ENCODE measurements at regions not wholly inside any gene's neighbourhood (a gene's known extent, or its start where the extent isn't known, plus 50 kb on each side); places are given as distances from the start of the nearest gene placed in this dataset.

DNA sequence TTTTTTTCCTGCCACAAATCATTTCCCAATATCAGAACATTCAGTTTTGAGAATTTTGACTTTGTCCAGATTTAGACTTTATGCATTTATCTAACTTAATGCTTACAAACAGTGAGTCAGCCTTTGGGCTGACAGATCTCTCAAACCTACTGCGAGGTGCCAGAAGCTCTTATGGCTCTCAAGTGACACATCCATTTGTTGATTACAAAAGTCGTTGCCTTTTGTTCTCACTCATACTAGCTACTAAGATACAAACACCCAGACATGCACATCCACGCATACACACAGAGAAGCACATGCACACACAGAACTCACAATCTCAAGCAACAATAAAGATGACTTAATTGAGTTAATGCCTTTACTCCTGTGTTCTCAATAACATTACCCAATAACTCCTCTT is 1147.5 kb downstream of the DIAPH3 start:
- no peak overlapping the region for H3K4me3 ChIP-seq (ENCODE audit: low read length)
- no peak for ATAC-seq
- no peak for DNase-seq
- 85% methylated on average over 3 of the region's 3 CpGs for WGBS (ENCODE audit: insufficient coverage)
- H3K4me1 Mint-ChIP-seq: no peaks in the 10 kb centered on the region
- no peaks in the 10 kb centered on the region for H3K36me3 ChIP-seq (ENCODE audit: control insufficient read depth, insufficient read depth, low read length)
- no peaks in the 10 kb centered on the region for H3K27me3 Mint-ChIP-seq (ENCODE audit: low read depth in 2 of 2)
- no peak overlapping the region for H3K27ac Mint-ChIP-seq
- H3K4me1 ChIP-seq (ENCODE audit: control insufficient read depth, insufficient read depth, low read length): no peaks in the 10 kb centered on the region
- H3K36me3 Mint-ChIP-seq: no peaks in the 10 kb centered on the region
- no peaks in the 10 kb centered on the region for H3K27me3 ChIP-seq (ENCODE audit: control insufficient read depth, insufficient read depth, low read length)
- intact Hi-C loops (cut with micrococcal nuclease): no loop called here
- no peak overlapping the region for H3K4me3 Mint-ChIP-seq
- no peak overlapping the region for H3K27ac ChIP-seq (ENCODE audit: low read length)
- H3K9me3 ChIP-seq (ENCODE audit: control insufficient read depth, insufficient read depth, low read length): peaks cover 4% of the 10 kb centered on the region
- TF ChIP-seq CTCF (IDR thresholded peaks at IDR 0.05): no peak
- peaks cover 14 to 20% of the 10 kb centered on the region in 2 donors for H3K9me3 Mint-ChIP-seq

DNA sequence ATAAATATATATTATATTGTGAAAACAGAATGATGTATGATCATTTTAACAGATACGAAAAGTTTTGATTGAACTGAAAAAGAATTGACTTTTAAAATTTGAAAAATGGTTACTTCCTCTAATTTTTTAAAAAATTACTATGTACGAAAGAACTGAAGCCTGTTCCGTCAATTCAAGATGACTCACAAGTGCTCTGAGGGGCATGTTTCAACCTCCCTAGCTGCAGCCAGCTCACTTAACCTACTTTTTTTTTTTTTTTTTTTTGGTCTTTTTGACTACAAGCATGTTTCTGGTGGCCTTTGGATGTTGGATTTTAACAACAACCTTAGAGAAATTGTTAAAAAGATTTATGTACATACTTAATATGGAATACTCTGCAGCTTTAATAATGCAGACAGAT is 1139.3 kb downstream of the DIAPH3 start:
- Histone ChIP-seq H3K9me3 (ENCODE audit: control insufficient read depth, insufficient read depth, low read length) (no peaks in the 10 kb centered on the region), H3K4me1 (ENCODE audit: control insufficient read depth, insufficient read depth, low read length) (no peaks in the 10 kb centered on the region), H3K36me3 (ENCODE audit: control insufficient read depth, insufficient read depth, low read length) (no peaks in the 10 kb centered on the region), H3K4me3 (ENCODE audit: low read length) (no peak overlapping the region), H3K27ac (ENCODE audit: low read length) (no peak overlapping the region), H3K27me3 (ENCODE audit: control insufficient read depth, insufficient read depth, low read length) (no peaks in the 10 kb centered on the region)
- peaks cover 6 to 7% of the 10 kb centered on the region in 2 donors for H3K9me3 Mint-ChIP-seq
- H3K4me3 Mint-ChIP-seq: no peak overlapping the region
- ATAC-seq (no peak), DNase-seq (no peak)
- WGBS (ENCODE audit: insufficient coverage): 69% methylated on average over 2 of the region's 3 CpGs
- H3K4me1 Mint-ChIP-seq: no peaks in the 10 kb centered on the region
- H3K27ac Mint-ChIP-seq: no peak overlapping the region
- H3K36me3 Mint-ChIP-seq: no peaks in the 10 kb centered on the region
- intact Hi-C loops (cut with micrococcal nuclease): no loop called here
- no peak for TF ChIP-seq CTCF (IDR thresholded peaks at IDR 0.05)
- H3K27me3 Mint-ChIP-seq (ENCODE audit: low read depth in 2 of 2): no peaks in the 10 kb centered on the region

GRCh38 chr13:59034198-59034597 is 1129.5 kb downstream of the DIAPH3 start:
- Mint-ChIP-seq H3K27me3 (ENCODE audit: low read depth in 2 of 2) (no peaks in the 10 kb centered on the region), H3K27ac (no peak overlapping the region), H3K9me3 (peaks cover 6 to 10% of the 10 kb centered on the region in 2 donors), H3K4me1 (no peaks in the 10 kb centered on the region), H3K4me3 (no peak overlapping the region), H3K36me3 (no peaks in the 10 kb centered on the region)
- Histone ChIP-seq H3K36me3 (ENCODE audit: control insufficient read depth, insufficient read depth, low read length) (no peaks in the 10 kb centered on the region), H3K27ac (ENCODE audit: low read length) (no peak overlapping the region), H3K27me3 (ENCODE audit: control insufficient read depth, insufficient read depth, low read length) (no peaks in the 10 kb centered on the region), H3K4me1 (ENCODE audit: control insufficient read depth, insufficient read depth, low read length) (no peaks in the 10 kb centered on the region), H3K4me3 (ENCODE audit: low read length) (no peak overlapping the region), H3K9me3 (ENCODE audit: control insufficient read depth, insufficient read depth, low read length) (peaks cover 2% of the 10 kb centered on the region)
- no peak for DNase-seq
- no peak for ATAC-seq
- TF ChIP-seq CTCF (IDR thresholded peaks at IDR 0.05): no peak
- intact Hi-C loops (cut with micrococcal nuclease): no loop called here
- 92% methylated on average over 2 of the region's 2 CpGs for WGBS (ENCODE audit: insufficient coverage)

DNA sequence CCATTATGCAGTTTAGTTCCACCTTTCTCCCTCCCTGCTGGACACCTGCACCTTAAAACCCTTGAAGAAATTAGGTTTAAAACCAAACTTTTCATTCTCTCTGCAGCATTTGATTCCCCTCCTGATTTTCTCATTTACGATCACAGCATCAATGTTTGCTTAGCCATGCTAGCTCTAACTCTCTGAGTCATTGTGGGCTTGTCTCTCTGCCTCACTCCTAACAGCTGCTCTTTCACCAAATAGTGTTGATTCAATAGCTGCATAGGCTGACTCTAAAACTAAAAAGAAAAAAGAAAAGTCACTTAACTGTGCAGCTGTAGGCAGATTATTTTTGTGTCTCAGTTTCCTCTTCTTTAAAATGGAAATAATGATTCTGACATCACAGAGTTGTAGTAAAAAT is 1124.9 kb downstream of the DIAPH3 start:
- H3K27ac ChIP-seq (ENCODE audit: low read length): no peak overlapping the region

More for the DNA sequence above, 1124.9 kb downstream of the DIAPH3 start:
- no peak overlapping the region for H3K27ac Mint-ChIP-seq
- 82% methylated on average over 1 of the region's 1 CpG for WGBS (ENCODE audit: insufficient coverage)
- no peaks in the 10 kb centered on the region for H3K36me3 Mint-ChIP-seq
- H3K36me3 ChIP-seq (ENCODE audit: control insufficient read depth, insufficient read depth, low read length): no peaks in the 10 kb centered on the region
- no peaks in the 10 kb centered on the region for H3K4me1 Mint-ChIP-seq
- peaks cover 14 to 19% of the 10 kb centered on the region in 2 donors for H3K9me3 Mint-ChIP-seq
- no peak overlapping the region for H3K4me3 ChIP-seq (ENCODE audit: low read length)
- ATAC-seq: no peak
- peaks cover 2% of the 10 kb centered on the region for H3K9me3 ChIP-seq (ENCODE audit: control insufficient read depth, insufficient read depth, low read length)
- no peaks in the 10 kb centered on the region for H3K27me3 ChIP-seq (ENCODE audit: control insufficient read depth, insufficient read depth, low read length)
- TF ChIP-seq CTCF (IDR thresholded peaks at IDR 0.05): no peak
- no peaks in the 10 kb centered on the region for H3K27me3 Mint-ChIP-seq (ENCODE audit: low read depth in 2 of 2)
- no peak overlapping the region for H3K4me3 Mint-ChIP-seq
- no peak for DNase-seq
- H3K4me1 ChIP-seq (ENCODE audit: control insufficient read depth, insufficient read depth, low read length): no peaks in the 10 kb centered on the region
- intact Hi-C loops (cut with micrococcal nuclease): no loop called here
